ENCODE measurements at regions not wholly inside any gene's neighbourhood (a gene's known extent, or its start where the extent isn't known, plus 50 kb on each side); places are given as distances from the start of the nearest gene placed in this dataset.

- H3K4me3 ChIP-seq (ENCODE audit: low read length): no peak overlapping the region
- no peak overlapping the region for H3K27ac Mint-ChIP-seq
Observed at GRCh38 chr1:71228241-71228640, 147.4 kb upstream of the ZRANB2 start.

GRCh38 chr1:71224741-71225377, 144.0 kb upstream of the ZRANB2 start:
- no peaks in the 10 kb centered on the region for H3K36me3 Mint-ChIP-seq
- Histone ChIP-seq H3K4me1 (ENCODE audit: control insufficient read depth in 2 of 2, insufficient read depth in 2 of 2, low read length in 2 of 2) (no peaks in the 10 kb centered on the region), H3K9me3 (ENCODE audit: control insufficient read depth in 2 of 3, low read length in 3 of 3) (no peaks in the 10 kb centered on the region), H3K36me3 (ENCODE audit: control insufficient read depth in 2 of 3, insufficient read depth in 3 of 3, low read length in 3 of 3) (no peaks in the 10 kb centered on the region), H3K27ac (ENCODE audit: low read depth, low read length) (no peak overlapping the region), H3K4me3 (ENCODE audit: low read length) (no peak overlapping the region), H3K27me3 (ENCODE audit: control insufficient read depth in 2 of 2, insufficient read depth in 2 of 2, low read length in 2 of 2) (no peaks in the 10 kb centered on the region)
- ChIA-PET CTCF (no interaction called here), POLR2A (no interaction called here)
- no peaks in the 10 kb centered on the region for H3K27me3 Mint-ChIP-seq
- no peak for ATAC-seq
- DNase-seq: no peak
- no peak overlapping the region for H3K4me3 Mint-ChIP-seq
- peaks cover under 1 to 16% (median 4%) of the 10 kb centered on the region in 11 donors for H3K9me3 Mint-ChIP-seq
- no peaks in the 10 kb centered on the region for H3K4me1 Mint-ChIP-seq
- H3K27ac Mint-ChIP-seq: no peak overlapping the region
- intact Hi-C loops (cut with micrococcal nuclease): no loop called here

More at GRCh38 chr1:71228241-71228640, 147.4 kb upstream of the ZRANB2 start:
- Mint-ChIP-seq H3K4me1 (no peaks in the 10 kb centered on the region), H3K36me3 (no peaks in the 10 kb centered on the region), H3K4me3 (no peak overlapping the region), H3K9me3 (peaks cover 0 to 19% (median 7%) of the 10 kb centered on the region in 11 donors), H3K27me3 (no peaks in the 10 kb centered on the region)
- ChIA-PET CTCF (no interaction called here), POLR2A (no interaction called here)
- H3K27me3 ChIP-seq (ENCODE audit: control insufficient read depth in 2 of 2, insufficient read depth in 2 of 2, low read length in 2 of 2): no peaks in the 10 kb centered on the region
- H3K9me3 ChIP-seq (ENCODE audit: control insufficient read depth in 2 of 3, low read length in 3 of 3): no peaks in the 10 kb centered on the region
- no peak for ATAC-seq
- H3K4me1 ChIP-seq (ENCODE audit: control insufficient read depth in 2 of 2, insufficient read depth in 2 of 2, low read length in 2 of 2): no peaks in the 10 kb centered on the region
- no peak overlapping the region for H3K27ac ChIP-seq (ENCODE audit: low read depth, low read length)
- intact Hi-C loops (cut with micrococcal nuclease): no loop called here
- no peak for DNase-seq
- H3K36me3 ChIP-seq (ENCODE audit: control insufficient read depth in 2 of 3, insufficient read depth in 3 of 3, low read length in 3 of 3): no peaks in the 10 kb centered on the region

DNA sequence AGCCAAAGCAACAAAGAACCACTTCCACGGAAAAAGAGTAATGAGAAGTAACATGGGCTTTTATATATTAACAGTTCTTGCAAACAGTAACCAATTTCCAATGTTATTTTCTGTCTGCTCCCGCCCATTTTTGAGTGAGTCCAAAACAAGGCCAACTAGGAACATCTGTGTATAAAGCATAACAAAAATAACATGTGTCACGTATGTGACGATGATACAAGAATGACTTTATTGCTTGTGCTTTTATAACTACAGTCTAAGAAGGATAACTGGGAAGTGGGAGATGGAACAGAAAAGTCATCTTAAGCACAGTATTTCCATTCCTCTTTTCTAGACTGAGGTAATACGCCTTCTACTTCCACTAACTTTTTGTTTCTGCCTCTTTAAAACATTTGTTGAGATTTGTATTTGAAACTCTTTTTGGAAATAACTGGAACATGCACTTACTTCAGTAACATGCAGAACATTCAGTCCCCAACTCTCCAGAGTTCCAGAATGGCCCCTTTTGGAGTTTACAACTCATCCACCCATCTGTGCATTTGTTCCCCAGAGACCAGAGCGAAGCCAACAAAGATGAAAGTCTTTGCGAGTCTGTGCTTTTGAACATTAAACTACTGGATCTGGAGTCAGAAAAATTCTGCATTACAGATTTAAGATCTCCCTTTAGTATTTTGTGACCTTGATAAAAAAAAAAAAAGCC, 143.0 kb upstream of the ZRANB2 start:
- Mint-ChIP-seq H3K4me3 (no peak overlapping the region), H3K36me3 (no peaks in the 10 kb centered on the region), H3K9me3 (peaks cover 0 to 21% (median 4%) of the 10 kb centered on the region in 11 donors), H3K27ac (no peak overlapping the region), H3K4me1 (no peaks in the 10 kb centered on the region), H3K27me3 (no peaks in the 10 kb centered on the region)
- no peaks in the 10 kb centered on the region for H3K4me1 ChIP-seq (ENCODE audit: control insufficient read depth in 2 of 2, insufficient read depth in 2 of 2, low read length in 2 of 2)
- intact Hi-C loops (cut with micrococcal nuclease): no loop called here
- CTCF ChIA-PET: no interaction called here
- POLR2A ChIA-PET: no interaction called here
- no peak overlapping the region for H3K4me3 ChIP-seq (ENCODE audit: low read length)
- no peaks in the 10 kb centered on the region for H3K36me3 ChIP-seq (ENCODE audit: control insufficient read depth in 2 of 3, insufficient read depth in 3 of 3, low read length in 3 of 3)
- no peaks in the 10 kb centered on the region for H3K9me3 ChIP-seq (ENCODE audit: control insufficient read depth in 2 of 3, low read length in 3 of 3)
- H3K27me3 ChIP-seq (ENCODE audit: control insufficient read depth in 2 of 2, insufficient read depth in 2 of 2, low read length in 2 of 2): no peaks in the 10 kb centered on the region
- DNase-seq (no peak), ATAC-seq (no peak)
- H3K27ac ChIP-seq (ENCODE audit: low read depth, low read length): no peak overlapping the region

DNA sequence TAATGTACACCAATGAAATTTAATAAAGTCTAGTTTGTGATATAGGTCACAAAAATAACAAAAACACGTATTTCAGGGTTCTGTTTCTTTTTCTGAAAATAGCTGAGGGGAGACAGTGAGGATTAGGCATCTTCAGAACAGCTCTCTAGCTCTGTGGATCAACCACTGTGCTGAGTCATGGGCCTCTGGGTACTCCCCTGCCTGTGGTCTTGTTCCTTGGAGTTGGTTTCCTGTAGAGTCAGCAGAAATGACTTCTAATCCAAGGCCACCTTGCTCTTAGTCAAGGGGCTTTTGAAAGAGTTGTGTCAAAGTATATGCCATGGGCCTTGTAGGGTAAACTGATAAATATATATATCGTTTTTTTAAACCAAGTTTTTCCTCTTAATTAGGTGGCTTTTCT, 141.8 kb upstream of the ZRANB2 start:
- no peaks in the 10 kb centered on the region for H3K4me1 ChIP-seq (ENCODE audit: control insufficient read depth in 2 of 2, insufficient read depth in 2 of 2, low read length in 2 of 2)
- CTCF ChIA-PET: no interaction called here
- H3K4me3 ChIP-seq (ENCODE audit: low read length): no peak overlapping the region
- H3K27me3 Mint-ChIP-seq: no peaks in the 10 kb centered on the region
- no peak overlapping the region for H3K27ac Mint-ChIP-seq
- no peaks in the 10 kb centered on the region for H3K9me3 ChIP-seq (ENCODE audit: control insufficient read depth in 2 of 3, low read length in 3 of 3)
- no peaks in the 10 kb centered on the region for H3K36me3 ChIP-seq (ENCODE audit: control insufficient read depth in 2 of 3, insufficient read depth in 3 of 3, low read length in 3 of 3)
- H3K36me3 Mint-ChIP-seq: no peaks in the 10 kb centered on the region
- no peak for ATAC-seq
- peaks cover 0 to 21% (median 4%) of the 10 kb centered on the region in 11 donors for H3K9me3 Mint-ChIP-seq
- no peaks in the 10 kb centered on the region for H3K4me1 Mint-ChIP-seq
- no peak overlapping the region for H3K27ac ChIP-seq (ENCODE audit: low read depth, low read length)
- POLR2A ChIA-PET: no interaction called here
- intact Hi-C loops (cut with micrococcal nuclease): no loop called here
- no peak overlapping the region for H3K4me3 Mint-ChIP-seq
- H3K27me3 ChIP-seq (ENCODE audit: control insufficient read depth in 2 of 2, insufficient read depth in 2 of 2, low read length in 2 of 2): no peaks in the 10 kb centered on the region
- DNase-seq: no peak

DNA sequence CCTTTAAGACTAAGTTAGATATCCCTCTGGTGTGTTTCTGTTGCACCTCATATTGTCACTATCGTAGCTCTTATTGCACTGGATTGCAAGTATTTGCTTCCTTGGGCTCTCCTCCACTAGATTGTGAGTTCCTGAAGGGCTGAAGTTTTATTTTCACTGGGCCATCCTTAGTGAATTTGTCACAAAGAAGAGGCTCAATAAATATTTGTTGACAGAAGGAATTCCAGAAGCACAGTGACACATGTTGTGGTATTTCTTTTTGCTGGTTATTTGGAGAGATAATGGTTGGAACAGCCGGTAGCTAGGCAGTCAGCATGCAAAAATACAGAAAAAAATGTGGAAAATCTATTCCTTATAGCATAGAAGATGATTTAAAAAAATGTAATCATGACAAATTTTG, 129.9 kb upstream of the ZRANB2 start:
- peaks cover 0 to 3% (median 0%) of the 10 kb centered on the region in 5 donors for H3K36me3 Mint-ChIP-seq
- Histone ChIP-seq H3K27ac (ENCODE audit: low read depth, low read length) (no peak overlapping the region), H3K36me3 (ENCODE audit: control insufficient read depth in 2 of 3, insufficient read depth in 3 of 3, low read length in 3 of 3) (no peaks in the 10 kb centered on the region), H3K9me3 (ENCODE audit: control insufficient read depth in 2 of 3, low read length in 3 of 3) (no peaks in the 10 kb centered on the region), H3K27me3 (ENCODE audit: control insufficient read depth in 2 of 2, insufficient read depth in 2 of 2, low read length in 2 of 2) (no peaks in the 10 kb centered on the region), H3K4me3 (ENCODE audit: low read length) (no peak overlapping the region), H3K4me1 (ENCODE audit: control insufficient read depth in 2 of 2, insufficient read depth in 2 of 2, low read length in 2 of 2) (no peaks in the 10 kb centered on the region)
- ChIA-PET POLR2A (interaction anchor here (0.7 kb wide), 1 partner anchor 148 kb away, joined by 3 read pairs; no protein-coding TSS in a partner anchor), CTCF (no interaction called here)
- no peaks in the 10 kb centered on the region for H3K27me3 Mint-ChIP-seq
- H3K4me1 Mint-ChIP-seq: no peaks in the 10 kb centered on the region
- intact Hi-C loops (cut with micrococcal nuclease): no loop called here
- no peak overlapping the region for H3K4me3 Mint-ChIP-seq
- no peak for DNase-seq
- ATAC-seq: no peak
- peaks cover 0 to 14% (median 5%) of the 10 kb centered on the region in 11 donors for H3K9me3 Mint-ChIP-seq
- no peak overlapping the region for H3K27ac Mint-ChIP-seq

DNA sequence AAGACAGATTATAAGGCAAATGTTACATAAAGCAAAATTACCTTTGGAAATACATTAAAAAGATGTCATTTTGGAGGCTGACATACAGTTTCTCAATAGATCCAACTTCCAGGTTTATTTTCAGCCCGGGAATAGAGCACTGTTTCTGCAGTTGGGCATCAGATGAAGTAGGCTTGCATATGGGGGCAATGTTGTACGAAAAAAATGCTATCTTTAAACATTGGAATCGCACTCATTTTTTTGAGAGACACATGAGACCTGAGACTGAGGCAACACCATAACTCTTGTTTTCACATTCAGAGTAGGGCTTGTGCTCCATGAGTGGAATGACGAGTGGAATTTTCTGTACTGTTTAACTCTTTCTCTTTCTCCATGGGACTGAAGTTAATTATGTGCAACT, 122.4 kb upstream of the ZRANB2 start:
- Mint-ChIP-seq H3K36me3 (no peaks in the 10 kb centered on the region), H3K9me3 (peaks cover 0 to 4% (median 0%) of the 10 kb centered on the region in 11 donors), H3K4me1 (peaks cover 0 to 2% (median 0%) of the 10 kb centered on the region in 7 donors), H3K27ac (no peak overlapping the region), H3K4me3 (no peak overlapping the region), H3K27me3 (no peaks in the 10 kb centered on the region)
- no peak for DNase-seq
- no peaks in the 10 kb centered on the region for H3K36me3 ChIP-seq (ENCODE audit: control insufficient read depth in 2 of 3, insufficient read depth in 3 of 3, low read length in 3 of 3)
- H3K4me1 ChIP-seq (ENCODE audit: control insufficient read depth in 2 of 2, insufficient read depth in 2 of 2, low read length in 2 of 2): no peaks in the 10 kb centered on the region
- ATAC-seq: no peak
- no peak overlapping the region for H3K4me3 ChIP-seq (ENCODE audit: low read length)
- H3K27ac ChIP-seq (ENCODE audit: low read depth, low read length): no peak overlapping the region
- no peaks in the 10 kb centered on the region for H3K27me3 ChIP-seq (ENCODE audit: control insufficient read depth in 2 of 2, insufficient read depth in 2 of 2, low read length in 2 of 2)
- intact Hi-C loops (cut with micrococcal nuclease): no loop called here
- CTCF ChIA-PET: no interaction called here
- no peaks in the 10 kb centered on the region for H3K9me3 ChIP-seq (ENCODE audit: control insufficient read depth in 2 of 3, low read length in 3 of 3)
- POLR2A ChIA-PET: no interaction called here

DNA sequence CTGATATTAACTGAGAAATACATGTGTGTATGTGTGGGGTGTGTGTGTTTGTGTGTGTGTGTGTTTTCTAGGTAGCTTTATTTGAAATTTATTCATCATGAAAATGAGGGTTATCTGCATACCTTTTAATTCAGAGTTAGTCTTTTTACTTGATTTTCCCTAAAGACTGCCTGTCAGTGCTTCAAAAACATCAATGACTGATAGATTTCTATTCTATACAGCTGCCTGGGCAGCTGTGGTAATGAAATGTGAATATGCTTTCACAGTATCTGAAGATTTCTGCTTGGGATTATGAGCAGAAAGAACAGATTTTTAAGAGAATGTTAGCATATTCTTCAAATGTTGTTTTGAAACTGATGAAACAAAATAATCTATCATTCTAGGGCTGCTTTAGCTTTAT, 119.7 kb upstream of the ZRANB2 start:
- ChIA-PET POLR2A (no interaction called here), CTCF (interaction anchor here (0.6 kb wide), 1 partner anchor 370 kb away, joined by 3 read pairs; no protein-coding TSS in a partner anchor)
- no peaks in the 10 kb centered on the region for H3K36me3 Mint-ChIP-seq
- H3K4me1 ChIP-seq (ENCODE audit: control insufficient read depth in 2 of 2, insufficient read depth in 2 of 2, low read length in 2 of 2): no peaks in the 10 kb centered on the region
- H3K27ac Mint-ChIP-seq: no peak overlapping the region
- H3K4me3 ChIP-seq (ENCODE audit: low read length): no peak overlapping the region
- H3K4me3 Mint-ChIP-seq: no peak overlapping the region
- H3K36me3 ChIP-seq (ENCODE audit: control insufficient read depth in 2 of 3, insufficient read depth in 3 of 3, low read length in 3 of 3): no peaks in the 10 kb centered on the region
- H3K4me1 Mint-ChIP-seq: peaks cover 0 to 2% (median 0%) of the 10 kb centered on the region in 7 donors
- H3K27me3 ChIP-seq (ENCODE audit: control insufficient read depth in 2 of 2, insufficient read depth in 2 of 2, low read length in 2 of 2): no peaks in the 10 kb centered on the region
- no peak overlapping the region for H3K27ac ChIP-seq (ENCODE audit: low read depth, low read length)
- intact Hi-C loops (cut with micrococcal nuclease): no loop called here
- H3K9me3 Mint-ChIP-seq: peaks cover 0 to 4% (median 0%) of the 10 kb centered on the region in 11 donors
- H3K9me3 ChIP-seq (ENCODE audit: control insufficient read depth in 2 of 3, low read length in 3 of 3): no peaks in the 10 kb centered on the region
- peaks cover 0 to 3% (median 0%) of the 10 kb centered on the region in 5 donors for H3K27me3 Mint-ChIP-seq
- ATAC-seq: no peak
- DNase-seq: no peak
